NCI-H82 (cell line): ENCODE measurements at regions not wholly inside any gene's neighbourhood (a gene's known extent, or its start where the extent isn't known, plus 50 kb on each side); places are given as distances from the start of the nearest gene placed in this dataset.

Source experiments
- DNase-seq: peaks from one replicate; lab custom pipeline; 2025; lab: John Stamatoyannopoulos, UW

GRCh38 chr12:89256060-89256459 is 96.2 kb downstream of the DUSP6 start:
- DNase-seq: peak; percentile 6

GRCh38 chr12:89253488-89253887 is 98.8 kb downstream of the DUSP6 start:
- DNase-seq: no peak

- DNase-seq: no peak
Observed at GRCh38 chr12:89252284-89252683, 100.0 kb downstream of the DUSP6 start.

GRCh38 chr12:89251342-89252271 is 100.7 kb downstream of the DUSP6 start:
- no peak for DNase-seq

- DNase-seq: no peak
Observed at GRCh38 chr12:89250636-89251035, 101.7 kb downstream of the DUSP6 start.

GRCh38 chr12:89250213-89250612 is 102.1 kb downstream of the DUSP6 start:
- peak; percentile 49 for DNase-seq

- peak; percentile 38 for DNase-seq
Observed at GRCh38 chr12:89247967-89248366, 104.3 kb downstream of the DUSP6 start.

GRCh38 chr12:89247541-89247942 is 104.8 kb downstream of the DUSP6 start:
- DNase-seq: peak; percentile 47

GRCh38 chr12:89245090-89245489 is 107.2 kb downstream of the DUSP6 start:
- peak; percentile 7 for DNase-seq

- no peak for DNase-seq
Observed at GRCh38 chr12:89244536-89244935, 107.8 kb downstream of the DUSP6 start.

- DNase-seq: no peak
Observed at GRCh38 chr12:89243771-89244170, 108.5 kb downstream of the DUSP6 start.

GRCh38 chr12:89239534-89239933 is 112.8 kb downstream of the DUSP6 start:
- no peak for DNase-seq

GRCh38 chr12:89238593-89238992 is 113.7 kb downstream of the DUSP6 start:
- peak; percentile 49 for DNase-seq

GRCh38 chr12:89237763-89238162 is 114.5 kb downstream of the DUSP6 start:
- DNase-seq: no peak

- DNase-seq: no peak
Observed at GRCh38 chr12:89236748-89237383, 115.4 kb downstream of the DUSP6 start.

GRCh38 chr12:89236237-89236636 is 116.1 kb downstream of the DUSP6 start:
- no peak for DNase-seq

GRCh38 chr12:89235189-89235993 is 116.9 kb downstream of the DUSP6 start:
- DNase-seq: no peak

GRCh38 chr12:89234324-89235114 is 117.8 kb downstream of the DUSP6 start:
- DNase-seq: no peak

GRCh38 chr12:89231686-89232085 is 120.6 kb downstream of the DUSP6 start:
- DNase-seq: no peak

- DNase-seq: no peak
Observed at GRCh38 chr12:89230376-89231315, 121.7 kb downstream of the DUSP6 start.
